ENCODE measurements at regions not wholly inside any gene's neighbourhood (a gene's known extent, or its start where the extent isn't known, plus 50 kb on each side); places are given as distances from the start of the nearest gene placed in this dataset.
"Not testable (repeated sequence)": the region's sequence is repeated elsewhere in the genome, so short reads cannot be mapped to it uniquely, and the experiment has no call there.

GRCh38 chr4:189497996-189498395, 442.7 kb upstream of the FRG1 start:
- no peak for DNase-seq

- no peak for DNase-seq
These were observed 442.2 kb upstream of the FRG1 start for GRCh38 chr4:189498457-189498856.

- DNase-seq, result no peak
These were observed 441.0 kb upstream of the FRG1 start for GRCh38 chr4:189499696-189500095.

- DNase-seq, result no peak
These were observed 439.7 kb upstream of the FRG1 start for GRCh38 chr4:189500970-189501369.

- no peak for DNase-seq
These were observed 437.7 kb upstream of the FRG1 start for GRCh38 chr4:189502841-189503435.

- no peak for DNase-seq
These were observed 436.5 kb upstream of the FRG1 start for GRCh38 chr4:189504220-189504619.

GRCh38 chr4:189505380-189505779, 435.3 kb upstream of the FRG1 start:
- no peak for DNase-seq

GRCh38 chr4:189506080-189506479, 434.6 kb upstream of the FRG1 start:
- no peak for DNase-seq

GRCh38 chr4:189507060-189507459, 433.6 kb upstream of the FRG1 start:
- no peak for DNase-seq

- no peak for DNase-seq
These were observed 430.1 kb upstream of the FRG1 start for GRCh38 chr4:189510601-189511000.

GRCh38 chr4:189511581-189511980, 429.1 kb upstream of the FRG1 start:
- DNase-seq, result no peak

GRCh38 chr4:189513421-189513820, 427.3 kb upstream of the FRG1 start:
- no peak for DNase-seq

GRCh38 chr4:189514209-189514608, 426.5 kb upstream of the FRG1 start:
- DNase-seq, result no peak

- DNase-seq, result no peak
These were observed 423.8 kb upstream of the FRG1 start for GRCh38 chr4:189516902-189517301.

- DNase-seq, result no peak
These were observed 421.5 kb upstream of the FRG1 start for GRCh38 chr4:189519186-189519585.

- no peak for DNase-seq
These were observed 415.4 kb upstream of the FRG1 start for GRCh38 chr4:189525304-189525703.

- DNase-seq, result no peak
These were observed 409.8 kb upstream of the FRG1 start for GRCh38 chr4:189530848-189531247.

- no peak for DNase-seq
These were observed 407.1 kb upstream of the FRG1 start for GRCh38 chr4:189533603-189534002.

- DNase-seq, result no peak
These were observed 393.1 kb upstream of the FRG1 start for GRCh38 chr4:189547559-189547958.

GRCh38 chr4:189548484-189549125, 392.1 kb upstream of the FRG1 start:
- DNase-seq, result no peak

GRCh38 chr4:189551931-189552670, 388.6 kb upstream of the FRG1 start:
- not testable (repeated sequence) for DNase-seq

GRCh38 chr4:189560605-189561004, 380.1 kb upstream of the FRG1 start:
- DNase-seq, result not testable (repeated sequence)

- not testable (repeated sequence) for DNase-seq
These were observed 376.9 kb upstream of the FRG1 start for GRCh38 chr4:189563751-189564150.

GRCh38 chr4:189566271-189566670, 374.4 kb upstream of the FRG1 start:
- not testable (repeated sequence) for DNase-seq
